Endothelial cell of umbilical vein (primary cell): ENCODE measurements at regions not wholly inside any gene's neighbourhood (a gene's known extent, or its start where the extent isn't known, plus 50 kb on each side); places are given as distances from the start of the nearest gene placed in this dataset.

Experiments used
- BruUV-seq: library from RNA; stranded (reverse); fragments of 400-500 nt; replicated peaks from 2 replicates; lab custom pipeline; 2021; lab: Mats Ljungman, UMichigan
- CTCF ChIA-PET: fragments of 300-600, 350-600 bp; sonication (Branson Sonifier 250); formaldehyde crosslinking; loops from one replicate; lab custom pipeline; 2021; ENCODE audit warnings: antibody characterized with exemption, inconsistent platforms; lab: Charles Lee
- POLR2A ChIA-PET: fragments of 300-600, 350-600 bp; sonication (Branson Sonifier 250); formaldehyde crosslinking; loops from one replicate; lab custom pipeline; 2021; ENCODE audit warnings: antibody characterized with exemption, inconsistent platforms; lab: Charles Lee
- DNase-seq: peaks from one replicate; pipeline ENCODE4 v3.0.0-alpha.2; 2011; ENCODE audit warnings: low read depth, low spot score
- FAIRE-seq: peaks from 2 replicates; lab custom pipeline; 2011; peaks lifted over from hg19 to GRCh38; lab: Jason Lieb, UNC
- H2AFZ ChIP-seq: 2 replicates; pipeline ENCODE4 v1.6.0; 2012; ENCODE audit warnings: low read depth, low read length, control low read depth, inconsistent platforms
- H3K27ac ChIP-seq: 2 replicates; pipeline ENCODE4 v1.5.1; 2011; ENCODE audit warnings: low read depth, mild to moderate bottlenecking, control low read depth, low read length, moderate library complexity; ENCODE audit not compliant: insufficient read depth
- H3K27me3 ChIP-seq, 2 experiments: 2 replicates each; pipeline versions ENCODE4 v1.6.0 to v1.6.1; 2011; ENCODE audit warnings: low read length in 2 of 2, mixed read lengths in 1 of 2; ENCODE audit not compliant: control insufficient read depth in 2 of 2, insufficient read depth in 2 of 2
- H3K36me3 ChIP-seq, 2 experiments: 2 replicates in 1 of 2; 3 replicates in 1 of 2; pipeline ENCODE4 v1.5.1; 2011; ENCODE audit warnings: low read length in 2 of 2, mild to moderate bottlenecking in 1 of 2, moderate library complexity in 1 of 2; ENCODE audit not compliant: control insufficient read depth in 2 of 2, insufficient read depth in 2 of 2; ENCODE audit errors: extremely low read depth in 1 of 2
- H3K4me1 ChIP-seq: 3 replicates; pipeline ENCODE4 v1.5.1; 2011; ENCODE audit warnings: mild to moderate bottlenecking, low read length; ENCODE audit not compliant: control insufficient read depth, insufficient read depth; ENCODE audit errors: extremely low read depth
- H3K4me2 ChIP-seq: 2 replicates; pipeline ENCODE4 v1.6.1; 2011; ENCODE audit warnings: low read length, control low read depth, mixed read lengths; ENCODE audit not compliant: insufficient read depth
- H3K4me3 ChIP-seq, 3 experiments: fragments of 200-600 bp in 1 of 3; sonication (generic), shearing (Covaris generic) in 1 of 3; replicated peaks in 1 of 3; 2 replicates each; pipeline ENCODE4 v1.5.1; 2011 to 2016; ENCODE audit warnings: control low read depth in 3 of 3, low read length in 3 of 3, mild to moderate bottlenecking in 2 of 3, inconsistent platforms in 1 of 3, low read depth in 1 of 3, moderate library complexity in 1 of 3; ENCODE audit not compliant: insufficient read depth in 1 of 3
- H3K79me2 ChIP-seq: 2 replicates; pipeline ENCODE4 v1.6.0; 2012; ENCODE audit warnings: low read length, inconsistent platforms; ENCODE audit not compliant: control insufficient read depth, insufficient read depth
- H3K9ac ChIP-seq: replicated peaks from 2 replicates; pipeline ENCODE3; 2011; ENCODE audit warnings: low read length, control low read depth; ENCODE audit not compliant: insufficient read depth; ENCODE audit errors: extremely low read depth
- H3K9me1 ChIP-seq: replicated peaks from 3 replicates; pipeline ENCODE4 v1.6.0; 2011; ENCODE audit warnings: mild to moderate bottlenecking, low read length; ENCODE audit not compliant: control insufficient read depth, insufficient read depth; ENCODE audit errors: extremely low read depth
- H3K9me3 ChIP-seq: replicated peaks from 2 replicates; pipeline ENCODE4 v1.5.1; 2012; ENCODE audit warnings: low read length, inconsistent platforms; ENCODE audit not compliant: control insufficient read depth, insufficient read depth
- H4K20me1 ChIP-seq: replicated peaks from 2 replicates; pipeline ENCODE3; 2011; ENCODE audit warnings: mild to moderate bottlenecking, low read length; ENCODE audit not compliant: control insufficient read depth, insufficient read depth; ENCODE audit errors: extremely low read depth
- EZH2 ChIP-seq: IDR thresholded peaks from 2 replicates; pipeline ENCODE4 v1.6.1; 2012; ENCODE audit warnings: borderline replicate concordance, low read depth, mild to moderate bottlenecking, moderate library complexity, low read length, inconsistent platforms; ENCODE audit not compliant: severe bottlenecking
- FOS ChIP-seq: IDR thresholded peaks from 2 replicates; pipeline ENCODE4 v1.6.1; 2011; ENCODE audit warnings: mild to moderate bottlenecking, low read length, moderate library complexity, borderline replicate concordance; ENCODE audit not compliant: insufficient read depth
- GATA2 ChIP-seq: IDR thresholded peaks from 2 replicates; pipeline ENCODE4 v1.7.0; 2011; ENCODE audit warnings: low read depth, mild to moderate bottlenecking, moderate library complexity, mixed read lengths, low read length; ENCODE audit not compliant: insufficient read length, insufficient read depth
- JUN ChIP-seq: IDR thresholded peaks from 2 replicates; pipeline ENCODE4 v1.6.1; 2011; ENCODE audit warnings: borderline replicate concordance, low read depth; ENCODE audit not compliant: insufficient read length, insufficient read depth
- MYC ChIP-seq: IDR thresholded peaks from one replicate; pipeline ENCODE4 v1.6.1; 2011; ENCODE audit warnings: mild to moderate bottlenecking, low read depth, low read length
- POLR2A ChIP-seq: IDR thresholded peaks from 2 replicates; pipeline ENCODE4 v1.6.1; 2012; ENCODE audit warnings: low read depth, mild to moderate bottlenecking, control low read depth, low read length
- POLR2AphosphoS5 ChIP-seq: IDR thresholded peaks from 2 replicates; pipeline ENCODE4 v1.6.1; 2012; ENCODE audit warnings: low read depth, mild to moderate bottlenecking, control low read depth, low read length, moderate library complexity; ENCODE audit not compliant: insufficient read depth
- dilution Hi-C: fragments of 300-500 bp; cut with MboI; formaldehyde crosslinking; loops from one replicate; pipeline ENCODE4 v1.15.0; 2019; ENCODE audit warnings: low sequenced_read_pairs; ENCODE audit not compliant: extremely low pct_ligation_motif_present
- intact Hi-C: fragments of 100-400 bp; cut with micrococcal nuclease; formaldehyde crosslinking; loops from one replicate; pipeline ENCODE4 v1.10.0; 2022
- TF ChIP-seq, protein P1 (sequence below), 2 donors: IDR thresholded peaks; 1 replicate in 1 of 2; 2 replicates in 1 of 2; pipeline ENCODE4 v1.5.1; 2011; ENCODE audit warnings: low read length in 2 of 2, mild to moderate bottlenecking in 2 of 2, moderate library complexity in 2 of 2, control low read depth in 1 of 2, inconsistent platforms in 1 of 2, low read depth in 1 of 2; ENCODE audit not compliant: insufficient read depth in 1 of 2; ENCODE audit errors: extremely low read depth in 1 of 2
- TF ChIP-seq, protein P2 (sequence below): IDR thresholded peaks from 2 replicates; pipeline ENCODE4 v1.6.1; 2011; ENCODE audit not compliant: insufficient read depth, insufficient read length

DNA sequence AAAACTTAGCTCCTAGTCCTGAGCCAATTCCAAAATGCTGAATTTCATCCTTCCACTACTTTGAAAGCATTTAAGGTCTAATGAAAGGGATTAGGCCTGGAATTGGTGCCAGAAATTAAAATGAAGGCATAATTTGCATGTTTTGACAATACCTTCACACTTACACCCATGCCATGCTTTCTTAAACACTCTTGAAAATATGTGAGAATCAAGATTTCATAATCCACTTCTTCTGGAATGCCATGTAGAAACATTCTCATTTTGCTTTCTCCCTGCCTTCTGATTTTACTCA is 77.1 kb downstream of the ANKEF1 start:
- ChIA-PET POLR2A (no interaction called here), CTCF (interaction anchor here (1.1 kb wide), 1 partner anchor 67 kb away, joined by 3 read pairs; no protein-coding TSS in a partner anchor)
- no peaks in the 10 kb centered on the region for H3K9me1 ChIP-seq
- H4K20me1 ChIP-seq: no peaks in the 10 kb centered on the region
- H3K4me1 ChIP-seq: no peaks in the 10 kb centered on the region
- no peak overlapping the region for H3K4me2 ChIP-seq
- no peaks in the 10 kb centered on the region for H3K9me3 ChIP-seq
- H3K27me3 ChIP-seq: no peaks in the 10 kb centered on the region
- no peaks in the 10 kb centered on the region for H3K36me3 ChIP-seq
- dilution Hi-C loops (no loop called here), intact Hi-C loops (no loop called here)
- H3K9ac ChIP-seq: no peak overlapping the region
- H3K4me3 ChIP-seq: no peak overlapping the region
- no peak overlapping the region for H2AFZ ChIP-seq
- no TSS peak for BruUV-seq
- no peak overlapping the region for H3K27ac ChIP-seq
- no peaks in the 10 kb centered on the region for H3K79me2 ChIP-seq
- FAIRE-seq (no peak), DNase-seq (no peak)
- TF ChIP-seq, protein P1, sequence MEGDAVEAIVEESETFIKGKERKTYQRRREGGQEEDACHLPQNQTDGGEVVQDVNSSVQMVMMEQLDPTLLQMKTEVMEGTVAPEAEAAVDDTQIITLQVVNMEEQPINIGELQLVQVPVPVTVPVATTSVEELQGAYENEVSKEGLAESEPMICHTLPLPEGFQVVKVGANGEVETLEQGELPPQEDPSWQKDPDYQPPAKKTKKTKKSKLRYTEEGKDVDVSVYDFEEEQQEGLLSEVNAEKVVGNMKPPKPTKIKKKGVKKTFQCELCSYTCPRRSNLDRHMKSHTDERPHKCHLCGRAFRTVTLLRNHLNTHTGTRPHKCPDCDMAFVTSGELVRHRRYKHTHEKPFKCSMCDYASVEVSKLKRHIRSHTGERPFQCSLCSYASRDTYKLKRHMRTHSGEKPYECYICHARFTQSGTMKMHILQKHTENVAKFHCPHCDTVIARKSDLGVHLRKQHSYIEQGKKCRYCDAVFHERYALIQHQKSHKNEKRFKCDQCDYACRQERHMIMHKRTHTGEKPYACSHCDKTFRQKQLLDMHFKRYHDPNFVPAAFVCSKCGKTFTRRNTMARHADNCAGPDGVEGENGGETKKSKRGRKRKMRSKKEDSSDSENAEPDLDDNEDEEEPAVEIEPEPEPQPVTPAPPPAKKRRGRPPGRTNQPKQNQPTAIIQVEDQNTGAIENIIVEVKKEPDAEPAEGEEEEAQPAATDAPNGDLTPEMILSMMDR (IDR thresholded peaks at IDR 0.05; ENCODE audit: extremely low read depth in 1 of 2, insufficient read depth in 1 of 2, low read depth in 1 of 2, low read length in 2 of 2): no peak
- TF ChIP-seq, protein P2, sequence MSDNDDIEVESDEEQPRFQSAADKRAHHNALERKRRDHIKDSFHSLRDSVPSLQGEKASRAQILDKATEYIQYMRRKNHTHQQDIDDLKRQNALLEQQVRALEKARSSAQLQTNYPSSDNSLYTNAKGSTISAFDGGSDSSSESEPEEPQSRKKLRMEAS: no peak
- TF ChIP-seq POLR2A (no peak), FOS (no peak), EZH2 (no peak), GATA2 (no peak), MYC (no peak), POLR2AphosphoS5 (no peak), JUN (no peak)
